Retinal pigment epithelial cell (primary cell): ENCODE measurements at regions not wholly inside any gene's neighbourhood (a gene's known extent, or its start where the extent isn't known, plus 50 kb on each side); places are given as distances from the start of the nearest gene placed in this dataset.
A peak's percentile ranks its signal among the peaks of the same experiment; 100 is the strongest.
"Not testable (repeated sequence)": the region's sequence is repeated elsewhere in the genome, so short reads cannot be mapped to it uniquely, and the experiment has no call there.

ENCODE experiments used
- DNase-seq: peaks from one replicate; pipeline ENCODE4 v3.0.0-alpha.2; 2010; ENCODE audit warnings: low read depth
- H3K4me3 ChIP-seq: 2 replicates; pipeline ENCODE4 v1.5.1; 2011; ENCODE audit warnings: mild to moderate bottlenecking, low read length, control low read depth, moderate library complexity
- TF ChIP-seq, protein P1 (sequence below): conservative IDR thresholded peaks from 2 replicates; pipeline ENCODE4 v1.5.1; 2011; ENCODE audit warnings: low read depth, low read length, control low read depth, inconsistent platforms

DNA sequence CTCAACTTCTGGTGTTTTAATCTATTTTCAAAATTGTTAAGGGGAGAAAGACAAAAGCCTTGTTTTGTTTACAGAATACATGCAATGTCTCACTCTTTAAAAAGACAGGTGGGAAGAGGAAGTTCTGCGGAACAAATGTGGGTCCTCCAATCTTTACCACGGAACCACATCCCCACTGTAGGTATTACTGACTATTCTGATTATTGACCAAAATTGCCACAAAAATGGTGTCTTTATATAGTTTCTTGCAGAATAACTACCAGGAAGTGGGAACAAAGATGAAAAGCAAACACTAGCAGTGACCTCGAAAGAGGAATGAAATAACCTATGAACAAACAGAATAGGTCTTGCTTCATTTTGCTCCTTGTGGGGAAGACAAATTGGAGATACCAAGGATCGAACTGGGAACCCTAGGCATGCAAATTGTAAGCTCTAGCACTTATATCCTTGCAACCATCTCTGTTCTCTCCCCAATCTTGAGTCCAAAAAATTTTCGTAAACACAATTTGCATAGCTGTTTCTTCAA, 106.7 kb downstream of the GPX5 start:
- no peak for DNase-seq
- TF ChIP-seq, protein P1, sequence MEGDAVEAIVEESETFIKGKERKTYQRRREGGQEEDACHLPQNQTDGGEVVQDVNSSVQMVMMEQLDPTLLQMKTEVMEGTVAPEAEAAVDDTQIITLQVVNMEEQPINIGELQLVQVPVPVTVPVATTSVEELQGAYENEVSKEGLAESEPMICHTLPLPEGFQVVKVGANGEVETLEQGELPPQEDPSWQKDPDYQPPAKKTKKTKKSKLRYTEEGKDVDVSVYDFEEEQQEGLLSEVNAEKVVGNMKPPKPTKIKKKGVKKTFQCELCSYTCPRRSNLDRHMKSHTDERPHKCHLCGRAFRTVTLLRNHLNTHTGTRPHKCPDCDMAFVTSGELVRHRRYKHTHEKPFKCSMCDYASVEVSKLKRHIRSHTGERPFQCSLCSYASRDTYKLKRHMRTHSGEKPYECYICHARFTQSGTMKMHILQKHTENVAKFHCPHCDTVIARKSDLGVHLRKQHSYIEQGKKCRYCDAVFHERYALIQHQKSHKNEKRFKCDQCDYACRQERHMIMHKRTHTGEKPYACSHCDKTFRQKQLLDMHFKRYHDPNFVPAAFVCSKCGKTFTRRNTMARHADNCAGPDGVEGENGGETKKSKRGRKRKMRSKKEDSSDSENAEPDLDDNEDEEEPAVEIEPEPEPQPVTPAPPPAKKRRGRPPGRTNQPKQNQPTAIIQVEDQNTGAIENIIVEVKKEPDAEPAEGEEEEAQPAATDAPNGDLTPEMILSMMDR, result no peak
- H3K4me3 ChIP-seq, result no peak overlapping the region

DNA sequence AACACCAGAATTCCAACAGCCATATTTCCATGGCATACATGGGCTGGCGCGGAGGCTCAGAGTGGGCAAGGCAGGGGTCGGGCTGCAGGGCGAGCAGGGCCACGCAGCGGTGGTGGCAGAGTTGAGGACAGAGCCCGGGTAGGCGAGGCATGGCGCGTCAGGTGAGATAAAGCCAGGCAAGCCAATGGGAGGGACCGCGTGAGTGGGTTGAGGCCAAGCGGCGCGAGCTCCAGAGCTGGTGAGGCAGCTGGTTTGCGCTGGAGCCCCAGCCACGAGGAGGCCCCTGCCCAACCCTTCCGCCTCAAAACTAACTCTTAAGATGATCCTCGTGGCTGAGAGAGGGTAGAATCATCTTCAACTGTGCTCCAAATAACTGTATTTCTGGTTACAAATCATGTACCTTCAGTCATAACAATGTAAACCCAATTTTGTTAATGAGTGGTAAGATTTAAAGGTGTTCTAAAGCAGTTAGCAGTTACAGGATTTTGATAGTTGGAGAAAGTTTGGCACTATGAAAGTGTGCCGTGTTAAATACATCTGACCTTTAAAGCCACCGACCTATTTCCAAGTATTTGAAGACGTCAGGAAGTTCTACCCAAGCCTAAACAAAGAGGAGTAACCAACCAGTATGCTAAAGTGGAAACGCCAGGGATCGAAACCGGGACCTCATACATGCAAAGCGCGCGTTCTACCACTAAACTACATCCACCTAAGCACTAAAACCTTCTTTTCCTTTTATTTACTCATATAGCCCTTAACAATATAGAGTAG, 107.9 kb downstream of the GPX5 start:
- TF ChIP-seq, protein P1, result no peak
- H3K4me3 ChIP-seq, result no peak overlapping the region
- no peak for DNase-seq

DNA sequence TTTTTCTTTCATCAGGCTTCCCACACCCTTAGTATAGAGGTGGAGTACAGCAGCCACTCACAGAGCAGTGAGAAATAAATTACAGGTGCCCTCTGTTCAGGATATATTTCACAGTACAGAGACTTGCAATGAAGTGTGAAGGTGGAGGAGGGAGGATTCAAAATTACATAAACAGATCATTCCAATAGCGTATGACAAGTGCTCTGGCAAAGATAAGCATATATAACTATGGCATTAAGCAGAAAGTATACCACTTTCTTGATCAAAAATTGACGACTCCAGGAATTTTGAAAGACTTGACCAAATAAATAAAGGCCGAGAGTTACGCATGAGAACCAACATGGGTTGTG, 108.7 kb downstream of the GPX5 start:
- TF ChIP-seq, protein P1, result no peak
- DNase-seq, result no peak
- H3K4me3 ChIP-seq, result peak overlapping the region; percentile 67

DNA sequence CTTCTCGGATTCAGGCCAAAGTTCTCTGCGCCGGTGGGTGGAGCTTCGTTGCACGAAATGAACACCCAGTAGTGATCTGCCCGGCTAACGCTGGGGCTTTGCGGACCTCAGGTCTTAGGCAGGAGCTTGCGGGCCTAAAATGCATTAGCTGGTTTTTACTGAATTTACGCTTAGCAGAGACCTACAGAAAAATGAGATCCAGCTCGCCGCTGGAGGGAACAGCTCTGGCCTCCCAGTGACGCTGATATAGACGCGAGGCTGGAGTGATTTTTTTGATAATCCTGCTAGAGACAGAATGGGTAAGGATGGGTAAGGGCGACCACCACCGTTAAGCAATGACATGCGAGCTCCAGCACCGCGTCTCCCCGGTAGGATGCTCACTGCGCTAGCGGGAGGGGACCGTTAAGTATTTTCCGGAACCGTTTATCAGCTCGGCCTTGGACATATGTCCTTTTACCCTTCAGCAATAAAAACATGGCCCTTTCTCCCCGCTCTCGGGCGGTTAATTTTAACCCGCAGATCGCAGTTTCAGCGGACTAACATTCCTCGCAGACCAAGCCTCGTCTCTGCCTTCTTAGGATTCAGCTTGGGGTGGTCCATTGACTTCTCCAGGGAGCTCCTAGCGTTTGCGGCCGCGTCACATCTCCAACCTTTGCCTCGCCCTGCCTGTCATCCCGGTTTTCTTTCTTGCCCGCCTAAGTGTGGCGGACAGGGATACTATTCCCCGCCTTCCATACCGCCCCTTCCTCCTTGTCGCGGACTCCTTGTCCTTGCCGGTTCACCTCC, 109.3 kb downstream of the GPX5 start:
- peak overlapping the region; percentile 67 for H3K4me3 ChIP-seq
- DNase-seq, result no peak
- TF ChIP-seq, protein P1, result no peak

DNA sequence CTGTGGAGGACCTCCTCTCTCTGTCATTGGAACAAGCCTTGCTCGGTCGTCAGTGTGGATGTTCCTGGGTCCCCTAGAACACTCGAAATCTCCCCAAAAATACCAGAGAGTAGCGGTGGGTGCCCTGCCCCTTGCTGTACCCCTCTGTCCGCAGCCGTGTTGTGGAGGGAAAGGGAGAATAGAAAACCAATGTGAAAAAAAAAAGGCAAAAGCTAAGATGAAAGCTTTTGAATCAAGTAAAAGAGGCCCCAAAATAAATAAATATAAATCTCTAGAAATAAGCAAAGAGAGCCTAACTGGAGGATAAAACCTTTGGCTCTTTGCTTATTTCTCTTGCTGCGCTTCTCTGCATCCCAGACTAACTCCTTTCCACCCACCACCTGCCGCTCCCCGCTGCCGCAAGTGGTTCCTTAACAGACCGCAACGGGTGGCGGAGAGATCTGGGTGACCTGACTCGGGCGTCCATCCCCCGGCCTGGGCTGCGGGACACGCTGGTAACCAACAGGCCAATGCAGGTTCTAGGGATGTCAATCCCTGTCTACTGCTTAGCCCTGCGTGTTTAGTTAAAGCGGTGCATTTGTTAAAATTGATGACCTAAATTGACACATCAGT, 110.0 kb downstream of the GPX5 start:
- DNase-seq, result no peak
- TF ChIP-seq, protein P1, result no peak
- H3K4me3 ChIP-seq, result peak overlapping the region; percentile 67

DNA sequence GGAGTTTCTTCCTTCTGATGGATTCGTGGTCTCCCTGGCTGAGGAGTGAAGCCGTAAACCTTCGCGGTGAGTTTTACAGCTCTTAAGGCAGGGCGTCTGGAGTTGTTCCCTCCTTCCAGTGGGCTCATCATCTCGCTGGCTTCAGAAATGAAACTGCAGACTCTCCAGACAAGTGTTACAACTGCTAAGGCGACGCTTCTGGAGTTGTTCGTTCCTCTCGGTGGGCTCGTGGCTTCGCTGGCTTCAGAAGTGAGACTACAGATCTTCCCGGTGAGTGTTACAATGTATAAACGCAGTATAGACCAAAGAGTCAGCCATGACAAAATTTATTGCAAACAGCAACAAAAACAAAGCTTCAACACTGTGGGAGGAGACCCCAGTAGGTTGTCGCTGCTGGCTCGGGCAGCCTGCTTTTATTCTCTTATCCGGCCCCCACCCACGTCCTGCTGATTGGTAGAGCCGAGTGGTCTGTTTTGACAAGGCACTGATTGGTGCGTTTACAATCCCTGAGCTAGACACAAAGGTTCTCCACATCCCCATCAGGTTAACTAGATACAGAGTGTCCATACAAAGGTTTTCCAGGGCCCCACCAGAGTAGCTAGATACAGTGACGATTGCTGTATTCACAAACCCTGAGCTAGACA, 113.2 kb downstream of the GPX5 start:
- TF ChIP-seq, protein P1, result no peak
- no peak overlapping the region for H3K4me3 ChIP-seq
- no peak for DNase-seq

DNA sequence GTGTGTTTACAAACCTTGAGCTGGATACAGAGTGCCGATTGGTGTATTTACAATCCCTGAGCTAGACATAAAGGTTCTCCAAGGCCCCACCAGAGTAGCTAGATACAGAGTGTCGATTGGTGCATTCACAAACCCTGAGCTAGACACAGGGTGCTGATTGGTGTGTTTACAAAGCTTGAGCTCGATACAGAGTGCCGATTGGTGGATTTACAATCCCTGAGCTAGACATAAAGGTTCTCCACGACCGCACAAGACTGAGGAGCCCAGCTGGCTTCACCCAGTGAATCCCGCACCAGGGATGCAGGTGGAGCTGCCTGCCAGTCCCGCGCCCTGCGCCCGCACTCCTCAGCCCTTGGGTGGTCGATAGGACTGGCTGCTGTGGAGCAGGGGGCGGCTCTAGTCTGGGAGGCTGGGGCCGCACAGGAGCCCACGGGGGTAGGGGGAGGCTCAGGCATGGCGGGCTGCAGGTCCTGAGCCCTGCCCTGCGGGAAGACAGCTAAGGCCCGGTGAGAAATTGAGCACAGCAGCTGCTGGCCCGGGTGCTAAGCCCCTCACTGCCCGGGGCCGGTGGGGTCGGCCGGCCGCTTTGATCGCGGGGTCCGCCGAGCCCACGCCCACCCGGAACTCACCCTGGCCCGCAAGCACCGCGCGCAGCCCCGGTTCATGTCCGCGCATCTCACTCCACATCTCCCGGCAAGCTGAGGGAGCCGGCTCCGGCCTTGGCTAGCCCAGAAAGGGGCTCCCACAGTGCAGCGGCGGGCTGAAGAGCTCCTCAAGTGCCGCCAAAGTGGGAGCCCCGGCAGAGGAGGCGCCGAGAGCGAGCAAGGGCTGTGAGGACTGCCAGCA, 114.0 kb downstream of the GPX5 start:
- DNase-seq, H3K4me3 ChIP-seq: not testable (repeated sequence)
